ENCODE measurements at regions not wholly inside any gene's neighbourhood (a gene's known extent, or its start where the extent isn't known, plus 50 kb on each side); places are given as distances from the start of the nearest gene placed in this dataset.

DNA sequence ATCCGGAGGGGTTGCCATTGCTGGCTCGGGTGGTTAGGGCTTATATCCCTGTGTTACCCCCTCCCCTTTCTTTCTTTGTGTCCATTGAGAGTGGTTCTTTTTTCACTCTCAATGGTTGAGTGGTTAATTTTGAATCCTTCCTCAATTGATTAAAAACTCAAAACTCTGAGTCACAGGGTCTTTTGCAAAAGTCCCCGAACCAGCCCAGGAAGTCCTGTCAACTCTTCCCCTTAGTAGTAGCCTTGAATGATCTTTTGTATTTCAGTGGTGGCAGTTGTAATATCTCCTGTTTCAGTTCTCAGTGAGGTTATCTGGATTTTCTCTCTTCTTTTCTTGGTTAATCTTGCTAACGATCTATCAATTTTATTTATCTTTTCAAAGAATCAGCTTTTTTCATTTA lies 170.0 kb upstream of the GYPA start:
- Mint-ChIP-seq H3K36me3 (peaks cover 24% of the 10 kb centered on the region), H3K27me3 (ENCODE audit: low read depth) (peaks cover 2% of the 10 kb centered on the region; the same call in 1 of the 2 replicates), H3K9me3 (peaks cover 60% of the 10 kb centered on the region), H3K4me1 (no peaks in the 10 kb centered on the region), H3K27ac (no peak overlapping the region), H3K4me3 (no peak overlapping the region)
- DNase-seq (ENCODE audit: low spot score) (no peak), ATAC-seq (no peak)
- TF ChIP-seq, protein P1, sequence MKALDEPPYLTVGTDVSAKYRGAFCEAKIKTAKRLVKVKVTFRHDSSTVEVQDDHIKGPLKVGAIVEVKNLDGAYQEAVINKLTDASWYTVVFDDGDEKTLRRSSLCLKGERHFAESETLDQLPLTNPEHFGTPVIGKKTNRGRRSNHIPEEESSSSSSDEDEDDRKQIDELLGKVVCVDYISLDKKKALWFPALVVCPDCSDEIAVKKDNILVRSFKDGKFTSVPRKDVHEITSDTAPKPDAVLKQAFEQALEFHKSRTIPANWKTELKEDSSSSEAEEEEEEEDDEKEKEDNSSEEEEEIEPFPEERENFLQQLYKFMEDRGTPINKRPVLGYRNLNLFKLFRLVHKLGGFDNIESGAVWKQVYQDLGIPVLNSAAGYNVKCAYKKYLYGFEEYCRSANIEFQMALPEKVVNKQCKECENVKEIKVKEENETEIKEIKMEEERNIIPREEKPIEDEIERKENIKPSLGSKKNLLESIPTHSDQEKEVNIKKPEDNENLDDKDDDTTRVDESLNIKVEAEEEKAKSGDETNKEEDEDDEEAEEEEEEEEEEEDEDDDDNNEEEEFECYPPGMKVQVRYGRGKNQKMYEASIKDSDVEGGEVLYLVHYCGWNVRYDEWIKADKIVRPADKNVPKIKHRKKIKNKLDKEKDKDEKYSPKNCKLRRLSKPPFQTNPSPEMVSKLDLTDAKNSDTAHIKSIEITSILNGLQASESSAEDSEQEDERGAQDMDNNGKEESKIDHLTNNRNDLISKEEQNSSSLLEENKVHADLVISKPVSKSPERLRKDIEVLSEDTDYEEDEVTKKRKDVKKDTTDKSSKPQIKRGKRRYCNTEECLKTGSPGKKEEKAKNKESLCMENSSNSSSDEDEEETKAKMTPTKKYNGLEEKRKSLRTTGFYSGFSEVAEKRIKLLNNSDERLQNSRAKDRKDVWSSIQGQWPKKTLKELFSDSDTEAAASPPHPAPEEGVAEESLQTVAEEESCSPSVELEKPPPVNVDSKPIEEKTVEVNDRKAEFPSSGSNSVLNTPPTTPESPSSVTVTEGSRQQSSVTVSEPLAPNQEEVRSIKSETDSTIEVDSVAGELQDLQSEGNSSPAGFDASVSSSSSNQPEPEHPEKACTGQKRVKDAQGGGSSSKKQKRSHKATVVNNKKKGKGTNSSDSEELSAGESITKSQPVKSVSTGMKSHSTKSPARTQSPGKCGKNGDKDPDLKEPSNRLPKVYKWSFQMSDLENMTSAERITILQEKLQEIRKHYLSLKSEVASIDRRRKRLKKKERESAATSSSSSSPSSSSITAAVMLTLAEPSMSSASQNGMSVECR (CRISPR knock-in tag; IDR thresholded peaks at IDR 0.05; ENCODE audit: borderline replicate concordance) = no peak
- TF ChIP-seq, protein P2, sequence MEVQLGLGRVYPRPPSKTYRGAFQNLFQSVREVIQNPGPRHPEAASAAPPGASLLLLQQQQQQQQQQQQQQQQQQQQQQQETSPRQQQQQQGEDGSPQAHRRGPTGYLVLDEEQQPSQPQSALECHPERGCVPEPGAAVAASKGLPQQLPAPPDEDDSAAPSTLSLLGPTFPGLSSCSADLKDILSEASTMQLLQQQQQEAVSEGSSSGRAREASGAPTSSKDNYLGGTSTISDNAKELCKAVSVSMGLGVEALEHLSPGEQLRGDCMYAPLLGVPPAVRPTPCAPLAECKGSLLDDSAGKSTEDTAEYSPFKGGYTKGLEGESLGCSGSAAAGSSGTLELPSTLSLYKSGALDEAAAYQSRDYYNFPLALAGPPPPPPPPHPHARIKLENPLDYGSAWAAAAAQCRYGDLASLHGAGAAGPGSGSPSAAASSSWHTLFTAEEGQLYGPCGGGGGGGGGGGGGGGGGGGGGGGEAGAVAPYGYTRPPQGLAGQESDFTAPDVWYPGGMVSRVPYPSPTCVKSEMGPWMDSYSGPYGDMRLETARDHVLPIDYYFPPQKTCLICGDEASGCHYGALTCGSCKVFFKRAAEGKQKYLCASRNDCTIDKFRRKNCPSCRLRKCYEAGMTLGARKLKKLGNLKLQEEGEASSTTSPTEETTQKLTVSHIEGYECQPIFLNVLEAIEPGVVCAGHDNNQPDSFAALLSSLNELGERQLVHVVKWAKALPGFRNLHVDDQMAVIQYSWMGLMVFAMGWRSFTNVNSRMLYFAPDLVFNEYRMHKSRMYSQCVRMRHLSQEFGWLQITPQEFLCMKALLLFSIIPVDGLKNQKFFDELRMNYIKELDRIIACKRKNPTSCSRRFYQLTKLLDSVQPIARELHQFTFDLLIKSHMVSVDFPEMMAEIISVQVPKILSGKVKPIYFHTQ (CRISPR knock-in tag; IDR thresholded peaks at IDR 0.05) = no peak
- TF ChIP-seq FOXP1 (CRISPR knock-in tag; IDR thresholded peaks at IDR 0.05; ENCODE audit: borderline replicate concordance) = no peak
- no peak for TF ChIP-seq ATF1 (CRISPR knock-in tag; IDR thresholded peaks at IDR 0.05)
- TF ChIP-seq, protein P3, sequence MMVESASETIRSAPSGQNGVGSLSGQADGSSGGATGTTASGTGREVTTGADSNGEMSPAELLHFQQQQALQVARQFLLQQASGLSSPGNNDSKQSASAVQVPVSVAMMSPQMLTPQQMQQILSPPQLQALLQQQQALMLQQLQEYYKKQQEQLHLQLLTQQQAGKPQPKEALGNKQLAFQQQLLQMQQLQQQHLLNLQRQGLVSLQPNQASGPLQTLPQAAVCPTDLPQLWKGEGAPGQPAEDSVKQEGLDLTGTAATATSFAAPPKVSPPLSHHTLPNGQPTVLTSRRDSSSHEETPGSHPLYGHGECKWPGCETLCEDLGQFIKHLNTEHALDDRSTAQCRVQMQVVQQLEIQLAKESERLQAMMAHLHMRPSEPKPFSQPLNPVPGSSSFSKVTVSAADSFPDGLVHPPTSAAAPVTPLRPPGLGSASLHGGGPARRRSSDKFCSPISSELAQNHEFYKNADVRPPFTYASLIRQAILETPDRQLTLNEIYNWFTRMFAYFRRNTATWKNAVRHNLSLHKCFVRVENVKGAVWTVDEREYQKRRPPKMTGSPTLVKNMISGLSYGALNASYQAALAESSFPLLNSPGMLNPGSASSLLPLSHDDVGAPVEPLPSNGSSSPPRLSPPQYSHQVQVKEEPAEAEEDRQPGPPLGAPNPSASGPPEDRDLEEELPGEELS (CRISPR knock-in tag; IDR thresholded peaks at IDR 0.05) = no peak
- TF ChIP-seq, protein P4, sequence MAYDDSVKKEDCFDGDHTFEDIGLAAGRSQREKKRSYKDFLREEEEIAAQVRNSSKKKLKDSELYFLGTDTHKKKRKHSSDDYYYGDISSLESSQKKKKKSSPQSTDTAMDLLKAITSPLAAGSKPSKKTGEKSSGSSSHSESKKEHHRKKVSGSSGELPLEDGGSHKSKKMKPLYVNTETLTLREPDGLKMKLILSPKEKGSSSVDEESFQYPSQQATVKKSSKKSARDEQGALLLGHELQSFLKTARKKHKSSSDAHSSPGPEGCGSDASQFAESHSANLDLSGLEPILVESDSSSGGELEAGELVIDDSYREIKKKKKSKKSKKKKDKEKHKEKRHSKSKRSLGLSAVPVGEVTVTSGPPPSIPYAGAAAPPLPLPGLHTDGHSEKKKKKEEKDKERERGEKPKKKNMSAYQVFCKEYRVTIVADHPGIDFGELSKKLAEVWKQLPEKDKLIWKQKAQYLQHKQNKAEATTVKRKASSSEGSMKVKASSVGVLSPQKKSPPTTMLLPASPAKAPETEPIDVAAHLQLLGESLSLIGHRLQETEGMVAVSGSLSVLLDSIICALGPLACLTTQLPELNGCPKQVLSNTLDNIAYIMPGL (CRISPR knock-in tag; IDR thresholded peaks at IDR 0.05) = no peak
- TF ChIP-seq, protein P5, sequence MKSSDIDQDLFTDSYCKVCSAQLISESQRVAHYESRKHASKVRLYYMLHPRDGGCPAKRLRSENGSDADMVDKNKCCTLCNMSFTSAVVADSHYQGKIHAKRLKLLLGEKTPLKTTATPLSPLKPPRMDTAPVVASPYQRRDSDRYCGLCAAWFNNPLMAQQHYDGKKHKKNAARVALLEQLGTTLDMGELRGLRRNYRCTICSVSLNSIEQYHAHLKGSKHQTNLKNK (CRISPR knock-in tag; IDR thresholded peaks at IDR 0.05) = no peak
- TF ChIP-seq, protein P6, sequence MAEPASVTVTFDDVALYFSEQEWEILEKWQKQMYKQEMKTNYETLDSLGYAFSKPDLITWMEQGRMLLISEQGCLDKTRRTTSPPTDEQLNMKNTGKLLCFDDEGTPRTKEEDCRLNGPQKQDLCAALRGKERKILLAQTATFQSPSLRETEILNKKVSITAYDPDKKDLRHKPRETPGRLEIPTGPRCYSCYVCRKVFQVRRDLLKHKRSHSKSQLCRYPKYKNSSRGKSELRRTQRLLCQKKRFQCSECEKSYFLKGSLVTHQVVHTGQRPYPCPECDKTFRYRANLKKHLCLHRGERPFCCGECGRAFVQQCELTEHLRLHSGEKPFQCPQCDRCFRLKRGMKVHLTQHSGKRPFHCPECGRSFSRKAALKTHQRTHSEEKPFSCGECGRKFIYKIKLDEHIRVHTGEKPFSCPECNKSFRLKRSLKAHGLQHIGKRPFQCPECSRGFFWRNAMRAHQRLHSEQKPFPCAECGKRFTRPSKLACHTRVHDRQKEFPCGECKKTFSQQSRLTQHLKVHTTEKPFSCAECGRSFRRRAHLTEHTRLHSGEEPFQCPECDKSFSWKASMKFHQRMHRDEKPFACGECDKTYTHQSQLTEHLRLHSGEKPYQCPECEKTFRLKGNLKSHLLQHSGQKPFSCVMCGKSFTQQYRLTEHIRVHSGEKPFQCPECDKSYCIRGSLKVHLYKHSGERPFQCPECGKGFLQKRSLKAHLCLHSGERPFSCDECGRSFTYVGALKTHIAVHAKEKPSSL (CRISPR knock-in tag; conservative IDR thresholded peaks at IDR 0.05) = no peak
- TF ChIP-seq, protein P7, sequence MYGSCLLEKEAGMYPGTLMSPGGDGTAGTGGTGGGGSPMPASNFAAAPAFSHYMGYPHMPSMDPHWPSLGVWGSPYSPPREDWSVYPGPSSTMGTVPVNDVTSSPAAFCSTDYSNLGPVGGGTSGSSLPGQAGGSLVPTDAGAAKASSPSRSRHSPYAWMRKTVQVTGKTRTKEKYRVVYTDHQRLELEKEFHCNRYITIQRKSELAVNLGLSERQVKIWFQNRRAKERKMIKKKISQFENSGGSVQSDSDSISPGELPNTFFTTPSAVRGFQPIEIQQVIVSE (CRISPR knock-in tag; IDR thresholded peaks at IDR 0.05; ENCODE audit: borderline replicate concordance) = no peak
- TF ChIP-seq, protein P8, sequence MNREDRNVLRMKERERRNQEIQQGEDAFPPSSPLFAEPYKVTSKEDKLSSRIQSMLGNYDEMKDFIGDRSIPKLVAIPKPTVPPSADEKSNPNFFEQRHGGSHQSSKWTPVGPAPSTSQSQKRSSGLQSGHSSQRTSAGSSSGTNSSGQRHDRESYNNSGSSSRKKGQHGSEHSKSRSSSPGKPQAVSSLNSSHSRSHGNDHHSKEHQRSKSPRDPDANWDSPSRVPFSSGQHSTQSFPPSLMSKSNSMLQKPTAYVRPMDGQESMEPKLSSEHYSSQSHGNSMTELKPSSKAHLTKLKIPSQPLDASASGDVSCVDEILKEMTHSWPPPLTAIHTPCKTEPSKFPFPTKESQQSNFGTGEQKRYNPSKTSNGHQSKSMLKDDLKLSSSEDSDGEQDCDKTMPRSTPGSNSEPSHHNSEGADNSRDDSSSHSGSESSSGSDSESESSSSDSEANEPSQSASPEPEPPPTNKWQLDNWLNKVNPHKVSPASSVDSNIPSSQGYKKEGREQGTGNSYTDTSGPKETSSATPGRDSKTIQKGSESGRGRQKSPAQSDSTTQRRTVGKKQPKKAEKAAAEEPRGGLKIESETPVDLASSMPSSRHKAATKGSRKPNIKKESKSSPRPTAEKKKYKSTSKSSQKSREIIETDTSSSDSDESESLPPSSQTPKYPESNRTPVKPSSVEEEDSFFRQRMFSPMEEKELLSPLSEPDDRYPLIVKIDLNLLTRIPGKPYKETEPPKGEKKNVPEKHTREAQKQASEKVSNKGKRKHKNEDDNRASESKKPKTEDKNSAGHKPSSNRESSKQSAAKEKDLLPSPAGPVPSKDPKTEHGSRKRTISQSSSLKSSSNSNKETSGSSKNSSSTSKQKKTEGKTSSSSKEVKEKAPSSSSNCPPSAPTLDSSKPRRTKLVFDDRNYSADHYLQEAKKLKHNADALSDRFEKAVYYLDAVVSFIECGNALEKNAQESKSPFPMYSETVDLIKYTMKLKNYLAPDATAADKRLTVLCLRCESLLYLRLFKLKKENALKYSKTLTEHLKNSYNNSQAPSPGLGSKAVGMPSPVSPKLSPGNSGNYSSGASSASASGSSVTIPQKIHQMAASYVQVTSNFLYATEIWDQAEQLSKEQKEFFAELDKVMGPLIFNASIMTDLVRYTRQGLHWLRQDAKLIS (CRISPR knock-in tag; IDR thresholded peaks at IDR 0.05; ENCODE audit: borderline replicate concordance) = no peak
- TF ChIP-seq IRF2 (CRISPR knock-in tag; IDR thresholded peaks at IDR 0.05; ENCODE audit: borderline replicate concordance, low read depth) = no peak
- TF ChIP-seq NFYB (CRISPR knock-in tag; conservative IDR thresholded peaks at IDR 0.05; ENCODE audit: low read depth) = no peak
- TF ChIP-seq, protein P9, sequence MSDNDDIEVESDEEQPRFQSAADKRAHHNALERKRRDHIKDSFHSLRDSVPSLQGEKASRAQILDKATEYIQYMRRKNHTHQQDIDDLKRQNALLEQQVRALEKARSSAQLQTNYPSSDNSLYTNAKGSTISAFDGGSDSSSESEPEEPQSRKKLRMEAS (CRISPR knock-in tag; IDR thresholded peaks at IDR 0.05) = no peak
- TF ChIP-seq, protein P10, sequence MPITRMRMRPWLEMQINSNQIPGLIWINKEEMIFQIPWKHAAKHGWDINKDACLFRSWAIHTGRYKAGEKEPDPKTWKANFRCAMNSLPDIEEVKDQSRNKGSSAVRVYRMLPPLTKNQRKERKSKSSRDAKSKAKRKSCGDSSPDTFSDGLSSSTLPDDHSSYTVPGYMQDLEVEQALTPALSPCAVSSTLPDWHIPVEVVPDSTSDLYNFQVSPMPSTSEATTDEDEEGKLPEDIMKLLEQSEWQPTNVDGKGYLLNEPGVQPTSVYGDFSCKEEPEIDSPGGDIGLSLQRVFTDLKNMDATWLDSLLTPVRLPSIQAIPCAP (CRISPR knock-in tag; IDR thresholded peaks at IDR 0.05) = no peak
- CTCF ChIA-PET = no interaction called here
- POLR2A ChIA-PET = no interaction called here

Data from WTC11 (cell line).